ENCODE measurements at regions not wholly inside any gene's neighbourhood (a gene's known extent, or its start where the extent isn't known, plus 50 kb on each side); places are given as distances from the start of the nearest gene placed in this dataset.

DNA sequence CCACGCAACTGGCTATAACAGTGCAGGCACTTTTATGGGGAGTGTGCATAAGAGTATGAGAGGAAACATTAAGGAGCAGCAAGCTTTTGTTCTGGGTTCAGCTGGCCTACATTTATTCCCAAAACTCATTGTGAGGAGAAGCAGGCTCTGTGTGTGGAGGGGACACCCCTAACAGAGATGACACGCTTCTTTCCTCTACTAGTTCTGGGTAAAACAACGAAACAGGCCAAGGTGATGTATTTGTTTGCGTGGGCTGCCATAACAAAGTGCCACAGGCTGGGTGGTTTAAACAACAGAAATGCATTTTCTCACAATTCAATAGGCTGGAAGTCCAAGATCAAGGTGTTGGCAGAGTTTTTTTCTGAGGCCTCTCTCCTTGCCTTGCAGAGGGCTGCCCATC lies 488.6 kb downstream of the MID1IP1 start:
- TF ChIP-seq, protein P1, sequence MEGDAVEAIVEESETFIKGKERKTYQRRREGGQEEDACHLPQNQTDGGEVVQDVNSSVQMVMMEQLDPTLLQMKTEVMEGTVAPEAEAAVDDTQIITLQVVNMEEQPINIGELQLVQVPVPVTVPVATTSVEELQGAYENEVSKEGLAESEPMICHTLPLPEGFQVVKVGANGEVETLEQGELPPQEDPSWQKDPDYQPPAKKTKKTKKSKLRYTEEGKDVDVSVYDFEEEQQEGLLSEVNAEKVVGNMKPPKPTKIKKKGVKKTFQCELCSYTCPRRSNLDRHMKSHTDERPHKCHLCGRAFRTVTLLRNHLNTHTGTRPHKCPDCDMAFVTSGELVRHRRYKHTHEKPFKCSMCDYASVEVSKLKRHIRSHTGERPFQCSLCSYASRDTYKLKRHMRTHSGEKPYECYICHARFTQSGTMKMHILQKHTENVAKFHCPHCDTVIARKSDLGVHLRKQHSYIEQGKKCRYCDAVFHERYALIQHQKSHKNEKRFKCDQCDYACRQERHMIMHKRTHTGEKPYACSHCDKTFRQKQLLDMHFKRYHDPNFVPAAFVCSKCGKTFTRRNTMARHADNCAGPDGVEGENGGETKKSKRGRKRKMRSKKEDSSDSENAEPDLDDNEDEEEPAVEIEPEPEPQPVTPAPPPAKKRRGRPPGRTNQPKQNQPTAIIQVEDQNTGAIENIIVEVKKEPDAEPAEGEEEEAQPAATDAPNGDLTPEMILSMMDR (IDR thresholded peaks at IDR 0.05), result no peak
- no peak overlapping the region for H3K27ac Mint-ChIP-seq
- H3K36me3 Mint-ChIP-seq (ENCODE audit: low read depth), result no peaks in the 10 kb centered on the region
- H3K4me3 Mint-ChIP-seq, result no peak overlapping the region
- peaks cover 5% of the 10 kb centered on the region for H3K27me3 Mint-ChIP-seq (ENCODE audit: low read depth, poor library complexity)
- H3K9me3 Mint-ChIP-seq, result peaks cover 35% of the 10 kb centered on the region
- DNase-seq, result no peak
- no peaks in the 10 kb centered on the region for H3K4me1 Mint-ChIP-seq

GRCh38 chrX:39293203-39293602 lies 491.9 kb downstream of the MID1IP1 start:
- TF ChIP-seq, protein P1 (IDR thresholded peaks at IDR 0.05), result no peak
- Mint-ChIP-seq H3K4me1 (no peaks in the 10 kb centered on the region), H3K4me3 (no peak overlapping the region), H3K27me3 (ENCODE audit: low read depth, poor library complexity) (peaks cover 5% of the 10 kb centered on the region), H3K36me3 (ENCODE audit: low read depth) (no peaks in the 10 kb centered on the region), H3K9me3 (peaks cover 54% of the 10 kb centered on the region), H3K27ac (no peak overlapping the region)
- no peak for DNase-seq

GRCh38 chrX:39296472-39296871 lies 495.2 kb downstream of the MID1IP1 start:
- no peak for DNase-seq
- Mint-ChIP-seq H3K36me3 (ENCODE audit: low read depth) (no peaks in the 10 kb centered on the region), H3K27ac (no peak overlapping the region), H3K27me3 (ENCODE audit: low read depth, poor library complexity) (peaks cover under 1% of the 10 kb centered on the region), H3K4me3 (no peak overlapping the region), H3K9me3 (peaks cover 70% of the 10 kb centered on the region), H3K4me1 (peaks cover 6% of the 10 kb centered on the region)
- TF ChIP-seq, protein P1 (IDR thresholded peaks at IDR 0.05), result no peak

GRCh38 chrX:39298821-39299220 lies 497.6 kb downstream of the MID1IP1 start:
- Mint-ChIP-seq H3K36me3 (ENCODE audit: low read depth) (no peaks in the 10 kb centered on the region), H3K27ac (no peak overlapping the region), H3K4me3 (no peak overlapping the region), H3K4me1 (peaks cover 6% of the 10 kb centered on the region), H3K27me3 (ENCODE audit: low read depth, poor library complexity) (no peaks in the 10 kb centered on the region), H3K9me3 (peaks cover 79% of the 10 kb centered on the region)
- no peak for DNase-seq
- TF ChIP-seq, protein P1 (IDR thresholded peaks at IDR 0.05), result no peak

DNA sequence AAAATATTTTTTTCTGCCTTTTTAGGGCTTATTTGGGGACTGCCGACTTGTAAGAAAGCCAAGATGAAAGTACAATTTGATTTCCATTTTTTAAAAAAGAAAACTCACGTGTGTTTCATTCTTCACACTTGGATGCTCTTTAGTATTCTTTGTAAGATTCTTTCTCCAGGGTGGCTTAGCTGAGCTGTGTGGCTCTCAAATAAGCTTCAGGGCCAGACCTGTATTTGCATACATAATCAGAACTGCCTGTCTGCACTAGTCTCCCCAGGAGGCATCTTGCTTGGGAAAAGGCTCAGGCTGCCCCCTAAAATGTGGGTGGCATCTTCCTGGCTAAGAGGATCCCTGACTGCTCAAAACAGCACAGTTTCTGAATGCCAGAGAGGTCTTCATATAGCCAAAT lies 498.4 kb downstream of the MID1IP1 start:
- DNase-seq, result no peak
- H3K36me3 Mint-ChIP-seq (ENCODE audit: low read depth), result no peaks in the 10 kb centered on the region
- TF ChIP-seq, protein P1 (IDR thresholded peaks at IDR 0.05), result no peak

GRCh38 chrX:39301036-39301435 lies 499.8 kb downstream of the MID1IP1 start:
- Mint-ChIP-seq H3K4me3 (no peak overlapping the region), H3K27ac (no peak overlapping the region), H3K27me3 (ENCODE audit: low read depth, poor library complexity) (peaks cover 3% of the 10 kb centered on the region), H3K36me3 (ENCODE audit: low read depth) (no peaks in the 10 kb centered on the region), H3K9me3 (peaks cover 80% of the 10 kb centered on the region), H3K4me1 (peaks cover 6% of the 10 kb centered on the region)
- TF ChIP-seq, protein P1 (IDR thresholded peaks at IDR 0.05), result no peak
- DNase-seq, result no peak

More for the DNA sequence above, 498.4 kb downstream of the MID1IP1 start:
- Mint-ChIP-seq H3K27ac (no peak overlapping the region), H3K4me3 (no peak overlapping the region), H3K27me3 (ENCODE audit: low read depth, poor library complexity) (no peaks in the 10 kb centered on the region), H3K4me1 (peaks cover 6% of the 10 kb centered on the region), H3K9me3 (peaks cover 83% of the 10 kb centered on the region)

Data from nephron progenitor cell (in vitro differentiated cells).